HG03457 (cell line): ENCODE measurements at regions not wholly inside any gene's neighbourhood (a gene's known extent, or its start where the extent isn't known, plus 50 kb on each side); places are given as distances from the start of the nearest gene placed in this dataset.

Experiments
- ATAC-seq: cut with Tn5 transposase; IDR thresholded peaks from one replicate; pipeline ENCODE4 v1.9.1; 2021; ENCODE audit warnings: moderate number of reproducible peaks; ENCODE audit not compliant: unreplicated experiment

DNA sequence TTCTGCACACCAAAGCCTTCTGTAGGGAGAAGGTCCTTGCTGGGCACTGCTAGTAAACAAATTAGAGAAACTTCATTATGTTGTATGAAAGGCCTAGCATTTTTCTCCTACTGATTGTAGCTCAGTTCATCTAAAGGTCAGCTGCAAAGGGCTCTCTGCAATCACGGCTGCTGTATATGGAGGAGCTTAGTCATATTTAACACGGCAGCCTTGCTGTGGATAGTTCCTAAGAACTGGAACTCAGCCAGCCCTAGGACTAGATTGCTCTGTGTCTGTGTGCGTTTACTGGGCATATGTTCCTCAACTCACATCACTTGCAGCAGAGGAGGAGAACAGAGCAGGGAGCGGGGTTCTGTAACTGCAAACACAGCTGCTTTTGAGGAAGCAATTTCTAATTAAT lies 1103.9 kb upstream of the KLHL29 start:
- no peak for ATAC-seq

DNA sequence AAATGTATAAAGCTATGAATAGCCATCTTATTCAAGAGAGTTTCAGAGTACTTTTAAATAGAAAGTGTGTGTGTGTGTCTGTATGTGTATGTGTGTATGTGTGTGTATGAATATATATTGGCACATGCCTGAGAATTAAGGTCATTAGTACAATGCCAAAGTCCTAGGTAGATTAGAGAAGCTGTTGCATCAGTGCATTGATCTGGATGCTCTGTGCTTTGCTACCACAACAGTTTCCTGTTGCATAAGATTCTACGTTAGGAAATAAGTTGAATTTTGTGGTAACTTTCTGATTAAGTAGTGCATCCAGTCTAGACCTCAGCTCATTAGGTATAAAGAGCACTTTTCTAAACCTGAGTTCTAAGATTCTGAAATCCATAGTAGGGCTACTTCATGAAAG lies 1102.8 kb upstream of the KLHL29 start:
- ATAC-seq: no peak

DNA sequence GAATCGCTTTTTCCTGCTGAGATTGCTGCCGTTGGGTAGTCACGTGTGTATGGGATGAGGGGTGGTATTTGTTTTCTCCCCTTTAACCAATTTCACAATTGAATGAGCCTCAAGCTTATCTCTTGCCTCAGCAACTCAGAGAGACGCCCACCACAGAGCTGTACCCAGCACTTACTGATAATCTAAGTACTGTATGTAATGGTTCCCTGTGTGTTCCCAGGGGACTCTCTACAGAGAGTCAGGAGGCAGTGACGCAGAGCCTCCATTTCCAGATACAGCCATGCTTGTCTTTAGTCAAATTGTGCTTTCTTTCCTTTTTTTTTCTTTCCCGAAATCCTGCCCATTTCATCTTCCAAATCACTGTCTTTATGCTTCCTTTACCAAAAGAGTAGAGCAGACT lies 1102.1 kb upstream of the KLHL29 start:
- no peak for ATAC-seq

DNA sequence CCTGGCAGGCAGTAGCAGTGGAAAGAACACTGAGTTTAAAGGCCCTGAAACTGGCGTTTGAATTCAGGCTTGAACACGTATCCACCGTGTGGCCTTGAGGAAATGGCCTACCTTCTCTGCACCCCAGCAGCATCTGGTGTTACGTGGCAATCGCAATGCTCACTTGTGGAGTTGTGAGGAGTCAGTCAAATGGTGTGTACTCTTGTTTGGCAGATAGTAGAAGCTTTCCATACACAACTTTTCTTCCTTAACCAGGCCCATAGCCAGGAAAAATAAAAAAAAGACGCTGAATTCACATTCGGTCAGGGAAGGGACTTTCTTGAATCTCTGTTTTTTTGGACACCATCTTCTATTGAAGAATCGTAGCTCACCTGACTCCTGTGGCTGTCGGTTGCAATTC lies 1101.5 kb upstream of the KLHL29 start:
- no peak for ATAC-seq

DNA sequence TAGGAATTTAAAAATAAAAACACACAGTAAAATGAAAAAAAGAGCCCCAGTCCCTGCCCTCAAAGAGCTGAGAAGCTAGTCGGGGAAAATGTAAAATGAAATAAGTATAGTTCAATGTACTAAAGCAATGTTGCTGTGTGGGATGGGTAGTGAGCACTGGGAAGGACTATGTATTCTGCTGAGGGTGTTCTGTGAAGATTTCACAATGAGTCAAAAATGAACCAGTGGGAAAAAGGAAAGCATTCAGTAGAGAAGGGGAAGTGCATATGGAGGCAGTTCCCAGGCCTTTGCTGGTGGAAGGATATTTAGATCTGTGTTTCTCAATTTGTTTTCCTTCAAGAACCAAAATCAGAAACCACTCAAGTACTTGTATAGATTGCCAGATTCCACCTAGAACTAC lies 1094.7 kb upstream of the KLHL29 start:
- ATAC-seq: no peak

DNA sequence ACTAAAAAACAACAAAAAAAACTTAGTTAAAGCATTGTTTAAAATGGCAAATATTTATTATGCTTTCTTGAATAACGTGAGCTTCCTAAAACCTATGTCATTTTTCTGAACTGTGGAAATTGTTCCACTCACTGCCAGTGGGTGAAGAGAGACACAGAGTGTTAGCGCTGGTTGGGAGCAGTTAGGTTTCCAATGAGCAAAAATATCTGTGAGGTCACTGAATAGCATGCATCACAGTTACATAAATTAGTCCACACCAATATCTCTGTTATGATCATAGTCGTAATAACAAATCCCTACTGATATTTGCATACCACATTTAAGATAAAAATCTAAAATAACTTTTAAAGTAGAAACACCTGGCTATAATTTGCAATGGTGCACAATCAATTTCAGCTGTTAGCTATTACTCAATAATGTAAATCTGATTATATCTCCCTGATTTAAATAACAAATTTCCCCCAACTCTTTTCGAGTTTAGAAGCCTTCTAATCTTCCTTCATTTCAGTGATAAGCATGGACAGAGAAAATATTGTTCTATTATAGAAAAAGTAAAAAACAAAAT lies 1094.0 kb upstream of the KLHL29 start:
- ATAC-seq: no peak

DNA sequence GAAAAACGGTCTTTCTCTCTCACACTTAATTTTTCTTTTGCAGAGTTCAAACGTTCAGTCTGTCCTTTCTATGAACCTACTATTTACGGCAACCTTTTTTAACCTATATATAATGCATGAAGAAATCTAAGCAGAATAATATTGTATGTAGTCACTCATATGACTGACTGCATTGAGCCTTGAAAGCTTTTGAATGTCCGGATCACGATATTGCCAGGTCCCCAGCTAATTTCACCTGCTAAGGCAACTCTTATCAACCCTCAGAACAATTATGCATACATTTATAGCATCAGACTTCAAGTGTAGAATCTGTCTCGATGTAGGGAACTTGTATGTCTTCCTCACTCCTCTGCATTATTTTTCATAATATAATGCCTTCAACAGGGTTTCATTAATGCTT lies 1083.8 kb upstream of the KLHL29 start:
- ATAC-seq: no peak

DNA sequence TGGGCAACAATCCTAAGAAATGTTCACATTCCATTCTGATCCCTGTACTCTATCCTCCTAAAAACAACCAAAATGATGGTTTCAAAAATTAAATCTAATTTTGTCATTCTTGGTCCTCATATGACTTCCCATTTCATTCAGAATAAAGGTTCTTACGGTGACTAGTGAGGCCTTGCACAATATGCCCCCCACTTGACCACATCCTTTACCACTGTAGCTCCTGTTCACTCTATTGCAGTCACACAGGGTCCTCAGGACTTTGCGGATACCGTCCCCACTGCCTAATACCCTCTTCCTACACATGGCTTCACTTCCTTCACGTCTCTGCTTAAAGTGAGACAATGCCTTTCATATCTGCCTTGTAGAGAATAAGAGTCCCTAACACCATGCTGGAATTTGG lies 1058.7 kb upstream of the KLHL29 start:
- no peak for ATAC-seq

DNA sequence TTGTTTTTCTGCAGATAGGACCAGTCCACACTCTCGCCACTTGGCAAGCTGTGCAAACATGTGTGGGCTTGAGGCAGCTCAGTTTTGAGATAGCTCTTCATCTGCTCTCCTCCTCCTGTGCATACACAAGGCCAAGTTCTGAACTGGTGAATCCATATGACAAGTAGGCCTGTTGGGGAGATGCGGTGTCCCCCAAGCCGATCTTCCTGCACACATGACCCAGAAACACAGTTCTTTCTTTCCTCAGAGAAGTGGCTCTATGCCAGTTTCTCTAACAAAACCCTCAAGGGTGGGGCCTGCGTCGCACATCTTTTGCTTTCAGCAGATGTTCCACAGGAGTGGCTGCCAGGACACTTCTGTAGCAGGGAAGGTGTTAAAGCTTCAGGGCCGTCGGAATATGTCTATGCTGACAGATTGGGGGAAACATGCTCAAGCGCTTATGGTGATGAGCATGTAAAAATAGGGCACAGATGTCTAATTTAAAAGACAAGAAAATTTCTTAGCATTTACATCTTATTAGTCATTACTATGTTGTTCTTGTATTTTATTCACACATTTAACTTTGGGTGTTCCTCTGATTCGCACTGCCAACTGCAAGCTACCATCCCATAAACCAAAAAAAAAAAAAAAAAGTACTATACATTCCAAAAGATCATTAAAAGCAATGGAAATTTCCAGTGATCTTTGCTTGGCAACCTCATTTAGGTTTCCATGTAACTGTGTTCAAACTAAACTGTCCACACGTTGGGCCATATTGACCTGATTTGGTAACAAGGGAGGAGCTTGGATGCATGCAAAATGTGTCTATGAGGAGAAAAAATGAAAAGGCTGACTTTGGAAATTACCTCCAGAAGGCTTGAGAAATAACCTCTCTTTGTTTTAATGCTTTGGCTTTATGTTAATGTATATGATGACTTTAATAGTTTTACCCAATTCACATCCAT lies 1055.5 kb upstream of the KLHL29 start:
- ATAC-seq: no peak

DNA sequence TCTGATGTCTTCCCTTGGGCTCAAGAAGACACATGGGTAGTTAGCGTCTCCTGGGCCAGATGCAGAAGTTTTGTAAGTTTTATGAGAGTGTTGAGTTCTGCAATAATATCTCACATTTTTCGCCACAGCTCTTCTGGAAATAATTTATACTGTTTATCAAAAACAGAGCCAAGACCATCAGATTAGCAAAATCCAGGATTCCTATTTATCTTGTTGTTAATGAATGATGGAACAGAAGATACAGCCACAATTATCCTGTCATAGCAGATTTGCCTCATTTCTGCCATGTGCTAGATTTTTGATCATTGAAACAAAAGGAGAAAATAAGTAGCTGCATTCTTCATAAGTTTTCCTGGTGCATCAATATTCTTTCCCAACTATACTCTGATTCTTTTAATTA lies 1048.6 kb upstream of the KLHL29 start:
- ATAC-seq: no peak

DNA sequence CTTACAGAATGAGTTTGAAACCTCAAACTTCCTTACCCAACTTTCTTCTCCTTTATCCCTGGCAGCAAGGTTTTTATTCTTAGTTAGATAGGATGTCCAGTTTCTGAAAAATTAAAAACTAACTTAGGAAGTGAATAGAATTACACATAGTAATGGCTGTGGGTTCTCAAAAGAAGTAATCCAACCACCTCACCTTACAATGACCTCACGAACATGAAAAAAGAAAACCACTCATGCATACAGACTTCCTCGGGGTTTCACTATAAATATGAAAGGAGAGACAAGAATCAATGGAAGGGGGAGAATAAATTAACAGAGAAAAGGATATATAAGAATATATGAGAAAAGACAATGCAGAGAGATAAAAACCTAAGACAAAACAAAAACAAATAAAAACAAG lies 1044.3 kb upstream of the KLHL29 start:
- ATAC-seq: no peak

DNA sequence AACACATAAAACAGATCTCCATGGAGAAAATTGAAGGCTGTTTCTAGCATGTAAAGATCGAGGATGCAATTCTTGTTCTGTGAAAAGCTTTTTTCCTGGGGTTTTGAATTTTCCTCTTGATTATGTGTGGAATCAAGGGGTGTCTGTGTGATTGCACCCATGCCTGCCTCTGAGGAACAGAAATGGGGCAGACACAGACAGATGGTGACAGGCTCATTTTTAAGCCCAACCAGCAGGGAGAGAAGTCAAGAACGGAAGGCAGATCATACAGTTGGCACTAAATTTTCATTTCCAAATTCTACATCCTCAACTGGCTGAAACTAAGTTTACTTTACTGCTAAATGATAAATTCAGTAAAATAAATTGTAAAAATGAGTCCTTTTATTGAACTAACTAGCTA lies 1037.7 kb upstream of the KLHL29 start:
- no peak for ATAC-seq

DNA sequence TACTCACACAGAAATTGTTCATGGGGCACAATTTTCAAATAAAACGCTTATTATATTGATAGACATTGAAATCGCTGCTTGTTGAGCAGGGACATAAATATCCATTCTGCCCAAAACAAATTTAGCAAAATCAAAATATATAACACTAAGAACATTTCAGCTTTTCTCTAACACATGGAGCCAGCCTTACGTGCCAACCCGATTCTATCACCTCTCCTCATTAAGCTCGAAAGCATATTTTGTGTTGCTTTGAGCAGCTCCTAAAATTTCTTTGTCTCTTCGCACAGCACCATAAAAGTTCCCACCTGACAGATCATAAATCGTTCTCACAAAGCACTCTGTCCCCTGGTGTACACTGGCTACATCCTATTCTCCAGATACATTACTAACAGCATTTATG lies 1034.4 kb upstream of the KLHL29 start:
- no peak for ATAC-seq

DNA sequence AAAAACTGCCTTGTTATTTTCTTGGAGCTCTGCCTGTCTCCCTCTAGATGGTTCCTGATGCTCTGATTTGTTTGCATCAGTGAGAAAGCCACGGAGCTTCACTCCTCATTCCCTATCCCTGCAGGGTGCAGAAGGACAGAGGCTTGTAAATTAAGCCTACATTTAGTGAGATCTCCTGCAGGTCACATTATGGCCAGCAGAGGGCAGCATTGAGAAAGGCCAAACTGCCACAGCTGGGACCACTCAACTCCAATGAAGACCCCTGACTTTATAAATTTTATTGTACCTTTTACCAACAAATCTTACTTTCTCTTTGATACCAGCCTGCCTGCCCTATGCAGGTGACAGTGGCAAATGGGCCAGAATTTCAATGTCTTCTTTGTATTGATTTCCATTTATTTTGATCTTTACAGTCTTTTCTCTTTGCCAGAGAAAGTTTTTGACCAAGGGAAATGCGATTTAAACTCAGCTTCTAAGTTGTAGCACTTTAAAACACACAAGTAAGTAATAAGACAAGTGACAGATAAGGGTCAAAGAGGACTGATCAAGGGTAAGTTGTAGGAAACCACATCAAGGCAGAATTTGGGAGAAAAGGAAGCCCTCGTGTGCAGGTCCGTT lies 1029.1 kb upstream of the KLHL29 start:
- no peak for ATAC-seq

DNA sequence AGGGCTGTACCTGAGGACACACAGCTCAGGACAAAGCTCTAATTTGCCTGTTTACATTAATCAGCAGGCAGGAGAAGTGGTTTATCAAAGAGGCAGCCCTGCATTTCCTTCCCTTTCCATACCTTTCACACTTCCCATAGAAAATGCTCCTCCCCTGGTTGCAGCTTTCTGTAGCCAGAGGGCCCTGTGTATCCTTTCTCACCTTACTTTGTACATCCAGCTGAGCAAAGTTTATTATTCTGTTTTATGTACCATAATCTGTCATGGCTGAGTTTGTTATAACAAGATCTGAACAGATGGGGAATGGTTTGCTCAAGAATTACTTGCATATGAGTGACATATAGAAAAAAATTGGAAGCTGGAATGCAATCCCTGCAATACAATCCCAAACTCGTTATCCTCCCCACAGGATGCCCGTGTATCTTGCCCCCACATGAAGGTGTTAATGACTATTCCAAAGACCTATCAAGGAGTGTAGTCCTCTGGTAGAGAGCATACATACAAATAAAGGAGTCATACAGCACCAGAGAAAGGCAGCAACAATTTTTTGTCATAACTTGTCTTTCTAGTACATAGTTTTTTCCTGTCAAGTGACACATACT lies 1025.8 kb upstream of the KLHL29 start:
- ATAC-seq: no peak

DNA sequence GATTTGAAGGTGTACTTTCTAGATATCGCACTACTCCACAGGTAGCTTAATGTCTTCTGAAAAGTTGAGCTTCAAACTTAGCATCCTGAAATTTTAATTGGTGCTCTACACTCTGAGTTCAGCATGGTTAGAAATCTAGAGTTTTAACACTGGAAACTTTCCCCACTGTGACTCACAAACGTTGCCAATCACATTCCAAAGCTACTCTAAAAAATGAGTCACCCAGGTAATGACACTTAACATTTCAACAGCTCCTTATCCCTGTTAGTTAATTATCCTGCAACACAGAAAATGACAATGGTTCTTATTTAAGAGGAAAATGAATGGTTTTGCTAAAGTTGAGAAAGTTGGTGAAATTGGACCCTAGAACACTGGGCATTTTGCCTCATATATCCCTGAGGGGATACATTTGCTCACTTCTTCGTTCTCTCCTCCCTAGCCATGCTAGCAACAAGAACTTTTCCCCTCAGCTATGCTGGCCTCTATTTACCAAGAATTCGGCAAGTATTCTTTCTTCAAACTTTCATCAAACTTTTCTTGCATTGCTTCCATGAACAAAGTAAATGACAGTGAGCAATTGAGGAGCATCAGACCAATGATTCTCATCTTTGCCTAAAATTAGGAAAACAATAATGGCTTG lies 1024.1 kb upstream of the KLHL29 start:
- ATAC-seq: no peak

DNA sequence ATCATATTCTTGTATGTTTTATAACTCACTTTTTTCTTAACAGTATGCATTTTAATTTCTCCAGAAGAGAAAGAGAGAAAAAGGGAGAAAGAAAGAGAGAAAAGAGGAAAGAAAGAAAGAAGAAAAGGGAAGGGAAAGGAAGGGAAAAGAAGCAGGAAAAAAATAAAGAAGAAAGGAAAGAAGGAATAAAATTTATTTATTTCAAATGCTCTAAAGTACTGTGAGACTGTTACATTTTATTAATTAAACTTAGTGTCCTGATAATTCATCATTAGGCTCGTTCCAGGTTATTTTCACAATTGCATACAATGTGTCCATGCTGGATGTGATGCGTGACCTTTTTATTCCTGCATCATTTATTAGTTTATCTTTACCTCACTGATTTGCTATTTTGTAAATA lies 1023.4 kb upstream of the KLHL29 start:
- no peak for ATAC-seq

DNA sequence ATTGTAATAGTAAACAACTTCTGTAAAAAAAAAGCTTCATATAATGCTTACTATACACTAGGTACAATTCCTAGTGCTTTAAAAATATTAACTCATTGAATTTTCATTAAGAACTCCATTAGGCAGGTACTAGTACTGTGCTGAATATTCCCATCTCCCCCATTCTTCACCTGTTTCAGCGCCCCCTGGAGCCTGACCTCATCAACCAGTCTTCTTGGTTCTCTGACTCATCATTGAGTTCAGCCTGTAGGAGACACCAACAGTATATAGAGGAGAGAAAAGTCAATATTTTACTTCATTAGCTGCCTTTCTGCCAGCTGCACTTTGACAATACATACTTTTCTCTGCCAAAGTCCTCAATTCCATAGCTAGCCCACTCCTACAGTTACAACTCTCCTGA lies 1009.9 kb upstream of the KLHL29 start:
- no peak for ATAC-seq

DNA sequence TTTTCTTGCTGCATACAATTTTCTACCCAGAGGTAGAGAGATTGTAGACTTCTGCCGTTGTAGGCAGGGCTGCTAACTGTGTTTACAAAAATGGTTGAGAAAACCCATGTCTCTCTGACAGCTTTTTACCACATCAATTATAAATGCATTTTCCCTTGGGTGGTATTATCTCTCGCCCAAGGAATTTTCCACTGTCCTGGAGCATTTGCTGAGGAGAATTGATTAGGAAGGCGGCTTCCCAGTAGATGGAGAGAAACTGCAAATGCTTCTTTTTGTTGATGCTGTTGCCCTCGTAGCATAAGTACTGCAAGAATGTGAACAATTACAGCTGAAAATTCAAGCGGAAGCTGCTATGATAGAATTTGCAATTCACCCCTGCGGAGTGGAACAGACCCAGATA lies 1007.7 kb upstream of the KLHL29 start:
- no peak for ATAC-seq

DNA sequence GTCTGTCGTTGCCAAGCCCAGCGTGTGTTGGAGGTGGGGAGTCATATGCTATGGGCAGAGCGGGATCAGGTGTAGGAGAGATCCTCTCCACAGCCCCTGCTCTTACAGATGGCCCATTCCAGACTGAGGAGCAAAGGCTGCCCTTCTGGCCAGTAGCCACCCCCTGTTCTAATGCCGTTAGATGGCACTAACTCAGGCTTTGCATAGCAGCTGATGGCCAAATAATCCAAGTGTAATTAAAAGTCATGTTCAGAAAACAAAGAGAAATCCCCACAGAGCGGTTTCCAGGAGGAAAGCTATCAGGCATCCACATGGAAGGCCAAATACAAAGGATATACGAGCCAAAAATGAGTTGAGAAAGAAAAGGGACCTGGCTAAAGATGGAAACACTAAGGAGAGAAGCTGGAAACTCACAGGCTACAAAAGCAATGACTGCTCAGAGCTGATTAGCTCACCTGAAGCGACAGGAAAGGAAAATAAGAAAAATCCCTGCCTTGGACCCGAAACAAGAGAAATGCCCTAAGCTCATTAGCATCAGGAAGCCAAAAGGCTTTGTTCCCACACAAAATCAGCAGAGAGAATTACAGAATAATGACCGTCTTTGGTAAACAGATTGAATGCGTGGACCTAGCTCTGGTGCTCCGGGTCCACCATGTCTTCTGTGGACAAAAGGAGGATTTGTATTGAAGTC lies 1002.4 kb upstream of the KLHL29 start:
- no peak for ATAC-seq

DNA sequence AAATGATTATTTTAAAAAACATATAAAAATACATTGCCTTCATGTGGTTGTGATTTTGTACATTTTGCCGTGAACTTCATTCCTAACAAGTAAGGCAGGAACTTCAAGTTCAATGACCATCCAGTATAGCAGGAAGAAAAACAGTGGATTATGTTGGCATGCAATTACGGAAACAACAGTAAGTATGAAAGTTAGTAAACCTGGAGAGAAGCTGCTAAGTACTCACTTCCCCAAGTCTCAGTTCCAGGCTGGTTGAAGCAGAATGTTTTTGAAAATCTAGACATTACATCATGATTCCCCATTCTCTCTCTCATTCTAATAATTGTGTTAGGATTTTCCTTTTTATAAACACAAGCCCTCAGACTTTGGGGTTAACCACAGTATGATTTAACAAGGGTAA lies 987.1 kb upstream of the KLHL29 start:
- no peak for ATAC-seq
